ACHN (cell line): ENCODE measurements at regions not wholly inside any gene's neighbourhood (a gene's known extent, or its start where the extent isn't known, plus 50 kb on each side); places are given as distances from the start of the nearest gene placed in this dataset.
"Not testable (repeated sequence)": the region's sequence is repeated elsewhere in the genome, so short reads cannot be mapped to it uniquely, and the experiment has no call there.

Source experiments
- DNase-seq: peaks from one replicate; pipeline ENCODE4 v3.0.0-alpha.2; 2015
- in situ Hi-C: cut with HindIII; loops from 2 replicates; pipeline ENCODE4 v1.10.0; 2017; ENCODE audit warnings: low sequenced_read_pairs, low pct_ligation_motif_present, low pct_unique_long_range_greater_than_20kb

- in situ Hi-C loops = no loop called here
These were observed 1455.6 kb downstream of the OLFM4 start for GRCh38 chr13:54484166-54484565.

GRCh38 chr13:54486421-54487166, 1458.0 kb downstream of the OLFM4 start:
- in situ Hi-C loops = no loop called here
- no peak for DNase-seq

More at GRCh38 chr13:54484166-54484565, 1455.6 kb downstream of the OLFM4 start:
- no peak for DNase-seq

DNA sequence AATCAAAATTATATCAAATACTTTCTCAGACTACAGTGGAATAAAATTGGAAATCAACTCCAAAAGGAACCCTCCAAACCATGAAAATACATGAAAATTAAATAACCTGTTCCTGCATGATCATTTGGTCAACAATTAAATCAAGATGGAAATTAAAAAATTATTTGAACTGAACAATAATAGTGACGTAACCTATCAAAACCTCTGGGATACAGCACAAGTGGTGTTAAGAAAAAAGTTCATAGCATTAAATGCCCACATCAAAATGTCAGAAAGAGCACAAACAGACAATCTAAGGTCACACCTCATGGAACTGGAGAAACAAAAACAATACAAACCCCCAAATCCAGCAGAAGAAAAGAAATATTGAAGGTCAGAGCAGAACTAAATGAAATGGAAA, 1460.7 kb downstream of the OLFM4 start:
- in situ Hi-C loops = no loop called here
- no peak for DNase-seq

GRCh38 chr13:54492995-54493394, 1464.4 kb downstream of the OLFM4 start:
- in situ Hi-C loops = no loop called here
- DNase-seq = no peak

GRCh38 chr13:54511366-54511765, 1482.8 kb downstream of the OLFM4 start:
- DNase-seq = no peak
- in situ Hi-C loops = no loop called here

DNA sequence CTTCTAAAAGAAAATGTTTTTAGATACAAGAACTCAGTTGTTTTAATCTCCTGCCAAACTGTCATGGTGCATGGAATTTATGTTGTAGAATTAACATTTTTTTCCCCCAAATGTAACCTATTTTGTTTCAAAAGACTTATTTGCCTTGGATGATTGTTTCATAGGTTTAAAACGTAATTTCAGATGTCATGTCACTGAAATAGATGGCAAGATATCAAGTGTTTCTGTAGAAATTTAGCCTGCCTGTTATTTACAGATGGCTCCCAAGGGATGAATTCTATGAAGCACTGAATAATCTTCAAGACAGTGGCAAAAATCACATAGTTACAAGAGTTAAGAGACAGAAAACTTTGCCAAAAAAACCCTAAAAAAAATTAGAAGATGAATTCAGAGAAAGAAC, 1484.6 kb downstream of the OLFM4 start:
- no peak for DNase-seq
- in situ Hi-C loops = no loop called here

DNA sequence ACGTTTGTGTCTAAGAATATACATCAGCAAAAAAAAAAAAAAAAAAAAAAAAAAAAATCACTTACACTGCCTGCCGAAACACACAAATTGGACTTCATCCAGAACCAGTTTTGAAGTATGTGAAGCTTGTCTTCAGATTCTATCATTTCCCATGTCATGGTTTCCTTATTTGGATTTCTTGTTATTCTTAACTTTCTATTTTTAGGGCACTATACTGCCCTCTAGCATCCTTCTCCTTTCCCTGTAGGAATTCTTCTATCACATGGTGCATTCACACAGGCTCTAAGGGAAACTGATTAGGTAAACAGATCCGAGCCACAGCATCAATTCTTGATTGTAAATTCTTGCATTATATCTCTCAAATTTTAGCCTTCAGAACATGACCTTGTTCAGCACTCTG, 1507.5 kb downstream of the OLFM4 start:
- in situ Hi-C loops = no loop called here
- DNase-seq = peak; percentile 31

DNA sequence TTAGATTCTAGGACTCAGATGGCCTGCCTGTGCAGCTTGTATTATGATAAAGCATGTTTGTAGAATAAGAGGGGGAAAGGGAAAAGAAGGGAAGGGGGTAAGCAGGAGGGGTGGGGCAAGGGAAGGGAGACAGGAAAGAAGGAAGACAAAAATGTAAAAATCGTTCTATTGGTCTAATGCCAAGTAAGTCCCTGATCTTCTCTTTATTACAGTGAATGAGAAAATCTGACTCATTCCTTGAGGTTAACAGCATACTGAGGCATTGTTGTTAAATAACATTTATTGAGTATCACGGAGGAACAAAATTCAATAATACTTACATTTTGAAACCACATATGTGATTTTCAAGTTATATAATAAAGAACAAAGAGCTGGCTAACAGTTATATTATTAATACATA, 1534.7 kb downstream of the OLFM4 start:
- DNase-seq = no peak
- in situ Hi-C loops = no loop called here

DNA sequence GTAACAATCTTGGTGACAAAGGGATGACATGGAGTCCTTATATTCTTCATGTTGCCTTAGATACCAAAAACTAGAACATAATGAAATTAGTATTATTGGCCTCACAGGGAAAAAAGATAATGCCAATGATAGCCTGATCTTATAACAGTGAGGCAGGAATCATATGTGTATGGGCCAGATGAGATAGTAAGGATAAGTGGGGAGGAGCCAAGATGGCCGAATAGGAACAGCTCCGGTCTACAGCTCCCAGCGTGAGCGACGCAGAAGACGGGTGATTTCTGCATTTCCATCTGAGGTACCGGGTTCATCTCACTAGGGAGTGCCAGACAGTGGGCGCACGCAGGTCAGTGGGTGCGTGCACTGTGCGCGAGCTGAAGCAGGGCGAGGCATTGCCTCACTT, 1543.4 kb downstream of the OLFM4 start:
- DNase-seq, in situ Hi-C loops: not testable (repeated sequence)

DNA sequence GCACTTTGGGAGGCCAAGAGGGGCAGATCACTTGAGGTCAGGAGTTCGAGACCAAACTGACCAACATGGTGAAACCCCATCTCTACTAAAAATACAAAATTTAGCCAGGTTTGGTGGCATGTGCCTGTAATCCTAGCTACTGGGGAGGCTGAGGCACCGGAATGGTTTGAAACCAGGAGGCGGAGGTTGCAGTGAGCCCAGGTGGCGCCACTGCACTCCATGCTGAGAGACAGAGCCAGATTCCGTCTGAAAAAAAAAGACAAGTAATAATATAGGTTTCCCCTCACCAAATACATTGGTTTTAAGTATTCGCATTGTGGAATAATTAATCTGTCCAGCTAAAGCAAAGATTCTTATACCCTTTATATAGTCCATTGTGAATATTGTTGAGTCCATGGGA, 1544.6 kb downstream of the OLFM4 start:
- DNase-seq = no peak
- in situ Hi-C loops = no loop called here

DNA sequence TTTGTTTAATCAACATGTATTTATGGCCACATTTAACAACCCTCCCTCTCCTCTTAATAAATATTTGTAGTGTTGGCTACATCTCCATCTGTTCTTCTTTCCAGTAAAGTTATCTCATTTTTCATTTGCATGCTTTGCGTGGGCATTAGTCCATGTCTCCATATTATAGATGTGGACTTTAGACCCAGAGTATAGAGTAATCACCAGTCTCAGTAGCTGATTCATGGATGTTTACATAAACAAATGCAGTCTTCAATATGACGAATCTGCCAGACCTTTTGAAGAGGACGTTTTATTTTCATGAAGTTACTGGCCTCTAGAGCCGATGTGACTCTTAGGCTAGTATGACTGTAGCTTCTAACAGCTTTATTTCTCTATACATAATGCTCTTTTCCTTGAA, 1546.2 kb downstream of the OLFM4 start:
- DNase-seq = no peak
- in situ Hi-C loops = no loop called here

DNA sequence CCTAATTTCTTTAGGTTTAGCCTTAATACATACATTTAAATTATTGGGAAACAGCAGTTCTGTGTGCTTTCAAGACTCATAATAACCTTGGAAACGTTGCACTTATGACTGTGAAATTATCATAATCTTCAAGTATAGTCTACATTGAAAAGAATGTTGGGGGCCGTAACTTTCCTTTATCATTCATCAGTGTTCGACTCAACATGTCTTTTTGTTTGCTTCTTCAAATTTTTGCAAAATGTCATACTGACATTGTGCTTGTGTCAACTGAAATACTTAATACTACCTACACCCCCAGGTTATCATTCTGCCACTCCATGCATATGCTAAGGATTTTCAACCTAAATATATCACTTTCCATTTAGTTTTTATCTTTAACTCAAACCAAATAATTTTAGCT, 1562.9 kb downstream of the OLFM4 start:
- in situ Hi-C loops = no loop called here
- no peak for DNase-seq

GRCh38 chr13:54592201-54592600, 1563.6 kb downstream of the OLFM4 start:
- DNase-seq = no peak
- in situ Hi-C loops = no loop called here

GRCh38 chr13:54593504-54593903, 1564.9 kb downstream of the OLFM4 start:
- in situ Hi-C loops = no loop called here
- DNase-seq = no peak

DNA sequence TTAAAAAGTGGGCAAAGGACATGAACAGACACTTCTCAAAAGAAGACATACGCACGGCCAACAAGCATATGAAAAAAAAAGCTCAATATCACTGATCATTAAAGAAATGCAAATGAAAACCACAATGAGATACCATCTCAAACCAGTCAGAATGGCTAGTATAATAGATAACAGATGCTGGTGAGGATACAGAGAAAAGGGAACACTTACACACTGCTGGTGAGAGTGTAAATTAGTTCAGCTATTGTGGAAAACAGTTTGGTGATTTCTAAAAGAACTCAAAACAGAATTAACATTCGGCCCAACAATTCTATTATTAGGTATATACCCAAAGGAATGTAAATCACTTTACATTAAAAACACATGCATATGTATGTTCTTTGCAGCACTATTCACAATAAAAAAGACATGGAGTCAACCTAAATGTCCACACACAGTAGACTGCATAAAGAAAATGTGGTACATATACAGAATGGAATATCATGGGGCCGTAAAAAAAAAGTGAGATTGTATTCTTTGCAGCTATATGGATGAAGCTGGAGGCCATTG, 1569.0 kb downstream of the OLFM4 start:
- no peak for DNase-seq
- in situ Hi-C loops = no loop called here

DNA sequence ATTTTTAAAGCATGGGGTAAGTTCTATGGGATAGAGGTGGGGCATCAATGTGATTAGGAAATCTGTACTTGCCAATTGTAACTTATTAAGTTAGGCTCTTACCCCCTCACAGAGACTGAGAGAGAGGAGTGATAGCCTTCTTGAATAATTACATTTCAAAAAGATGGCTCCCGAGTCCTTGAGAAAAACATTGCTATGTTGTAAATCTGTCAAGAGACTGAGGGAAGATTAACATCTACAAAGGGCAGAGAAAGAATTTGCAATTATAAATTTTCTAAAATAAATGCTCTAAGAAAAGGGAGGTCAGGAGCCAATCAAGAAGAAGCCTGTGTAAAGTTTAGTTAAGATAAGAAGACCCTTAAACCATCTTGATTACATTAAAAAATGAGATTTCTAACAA, 1570.8 kb downstream of the OLFM4 start:
- in situ Hi-C loops = no loop called here
- no peak for DNase-seq

DNA sequence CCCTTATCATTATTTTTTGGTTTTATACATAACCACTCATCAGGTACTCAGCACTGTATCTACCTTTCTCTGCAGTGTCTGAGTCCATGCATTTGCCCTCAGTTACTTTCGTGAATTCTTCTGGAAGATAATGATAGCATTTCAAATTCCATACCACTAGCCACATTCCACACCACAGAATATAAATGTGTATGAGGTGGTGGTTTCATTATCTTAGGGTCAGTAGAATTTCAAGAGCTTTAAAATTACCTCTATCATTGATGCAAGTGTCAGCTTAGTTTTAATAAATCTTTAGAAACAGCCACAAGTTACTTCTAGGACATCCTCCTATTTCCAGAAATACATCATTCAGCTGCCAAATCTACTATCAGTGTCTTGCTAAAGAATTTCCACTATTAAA, 1578.3 kb downstream of the OLFM4 start:
- DNase-seq = no peak
- in situ Hi-C loops = no loop called here

- in situ Hi-C loops = no loop called here
- no peak for DNase-seq
These were observed 1578.8 kb downstream of the OLFM4 start for GRCh38 chr13:54607421-54607820.

GRCh38 chr13:54611390-54611789, 1582.8 kb downstream of the OLFM4 start:
- DNase-seq = no peak
- in situ Hi-C loops = no loop called here

DNA sequence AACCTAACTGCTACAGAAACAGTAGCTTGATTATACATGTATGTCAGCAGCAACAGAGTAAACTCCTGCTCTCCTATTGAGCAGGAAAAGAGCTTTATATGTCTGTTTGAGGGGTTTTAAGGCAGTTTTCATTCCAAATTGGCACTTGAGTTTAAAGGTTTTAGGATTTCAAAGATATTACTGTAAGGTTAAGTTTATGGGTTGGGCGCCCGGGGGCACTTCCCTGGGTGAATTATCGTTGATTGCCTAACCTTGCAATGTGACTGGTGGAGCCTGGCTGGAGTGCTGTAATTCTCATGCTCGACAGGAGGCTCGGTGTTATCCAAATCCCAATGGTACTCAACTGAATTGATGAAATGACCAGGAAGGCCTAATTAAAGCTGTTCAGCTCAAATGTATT, 1586.1 kb downstream of the OLFM4 start:
- in situ Hi-C loops = no loop called here
- DNase-seq = no peak
